ENCODE measurements at regions not wholly inside any gene's neighbourhood (a gene's known extent, or its start where the extent isn't known, plus 50 kb on each side); places are given as distances from the start of the nearest gene placed in this dataset.

DNA sequence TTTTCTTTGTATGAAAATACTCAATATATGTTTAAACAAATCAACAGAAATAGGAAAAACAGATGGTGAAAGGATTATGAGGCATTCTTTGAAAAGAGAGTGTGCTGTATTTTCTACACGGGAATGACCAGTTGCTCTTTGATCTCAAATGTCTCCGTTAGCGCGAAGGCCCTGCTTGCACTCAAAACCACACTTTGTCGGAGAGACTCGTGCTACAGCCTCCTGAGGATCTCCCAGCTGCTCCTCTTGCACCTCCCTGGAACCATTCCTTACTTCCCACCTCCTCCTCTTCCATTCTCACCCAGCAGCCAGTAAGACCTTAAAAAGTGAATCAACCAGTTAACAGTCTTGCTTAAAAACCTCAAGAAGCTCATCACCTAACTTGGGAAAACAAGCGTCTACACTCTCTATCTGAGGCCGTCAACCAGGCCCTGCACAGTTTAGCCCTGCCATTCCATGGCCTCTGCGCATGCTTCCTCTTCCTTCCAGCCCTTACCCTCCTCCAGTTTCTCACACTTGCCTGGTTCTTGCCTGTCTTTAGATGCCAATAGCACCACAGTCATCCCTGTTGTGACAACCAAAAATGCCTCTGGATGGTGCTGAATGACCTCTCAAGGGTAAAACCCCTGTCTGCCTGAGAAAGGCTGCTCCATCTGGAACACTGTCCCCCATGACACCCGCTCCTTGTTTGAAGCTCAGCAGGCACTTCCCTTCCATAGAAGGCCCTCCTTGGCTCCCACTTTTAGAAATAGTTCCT is 594.7 kb upstream of the WWC1 start:
- no peak overlapping the region for H3K4me3 ChIP-seq (ENCODE audit: low read depth, low read length)
- TF ChIP-seq, protein P1, sequence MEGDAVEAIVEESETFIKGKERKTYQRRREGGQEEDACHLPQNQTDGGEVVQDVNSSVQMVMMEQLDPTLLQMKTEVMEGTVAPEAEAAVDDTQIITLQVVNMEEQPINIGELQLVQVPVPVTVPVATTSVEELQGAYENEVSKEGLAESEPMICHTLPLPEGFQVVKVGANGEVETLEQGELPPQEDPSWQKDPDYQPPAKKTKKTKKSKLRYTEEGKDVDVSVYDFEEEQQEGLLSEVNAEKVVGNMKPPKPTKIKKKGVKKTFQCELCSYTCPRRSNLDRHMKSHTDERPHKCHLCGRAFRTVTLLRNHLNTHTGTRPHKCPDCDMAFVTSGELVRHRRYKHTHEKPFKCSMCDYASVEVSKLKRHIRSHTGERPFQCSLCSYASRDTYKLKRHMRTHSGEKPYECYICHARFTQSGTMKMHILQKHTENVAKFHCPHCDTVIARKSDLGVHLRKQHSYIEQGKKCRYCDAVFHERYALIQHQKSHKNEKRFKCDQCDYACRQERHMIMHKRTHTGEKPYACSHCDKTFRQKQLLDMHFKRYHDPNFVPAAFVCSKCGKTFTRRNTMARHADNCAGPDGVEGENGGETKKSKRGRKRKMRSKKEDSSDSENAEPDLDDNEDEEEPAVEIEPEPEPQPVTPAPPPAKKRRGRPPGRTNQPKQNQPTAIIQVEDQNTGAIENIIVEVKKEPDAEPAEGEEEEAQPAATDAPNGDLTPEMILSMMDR (IDR thresholded peaks at IDR 0.05; ENCODE audit: control insufficient read depth, extremely low read depth, insufficient read depth): no peak
- no peak for DNase-seq (ENCODE audit: low read depth)

DNA sequence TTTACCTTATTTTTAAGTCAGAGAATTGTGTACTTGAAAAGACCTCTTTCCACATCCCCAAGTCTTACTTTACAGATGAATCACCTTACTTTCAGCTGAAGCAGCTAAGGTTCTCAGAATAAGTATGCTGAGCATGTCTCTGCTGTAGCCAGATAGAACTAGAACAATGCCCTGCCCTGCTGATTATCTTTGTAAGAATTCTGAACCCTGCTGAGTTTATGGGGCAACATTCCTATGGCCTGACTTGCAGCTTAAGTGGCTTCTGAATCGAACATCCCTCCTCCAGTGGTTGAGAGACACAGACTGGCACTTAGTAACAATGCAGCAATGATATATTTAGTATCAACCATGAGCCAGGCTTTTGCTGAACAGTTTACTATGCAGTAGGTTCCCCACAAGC is 592.0 kb upstream of the WWC1 start:
- no peak overlapping the region for H3K4me3 ChIP-seq (ENCODE audit: low read depth, low read length)
- TF ChIP-seq, protein P1 (IDR thresholded peaks at IDR 0.05; ENCODE audit: control insufficient read depth, extremely low read depth, insufficient read depth): no peak
- DNase-seq (ENCODE audit: low read depth): no peak

DNA sequence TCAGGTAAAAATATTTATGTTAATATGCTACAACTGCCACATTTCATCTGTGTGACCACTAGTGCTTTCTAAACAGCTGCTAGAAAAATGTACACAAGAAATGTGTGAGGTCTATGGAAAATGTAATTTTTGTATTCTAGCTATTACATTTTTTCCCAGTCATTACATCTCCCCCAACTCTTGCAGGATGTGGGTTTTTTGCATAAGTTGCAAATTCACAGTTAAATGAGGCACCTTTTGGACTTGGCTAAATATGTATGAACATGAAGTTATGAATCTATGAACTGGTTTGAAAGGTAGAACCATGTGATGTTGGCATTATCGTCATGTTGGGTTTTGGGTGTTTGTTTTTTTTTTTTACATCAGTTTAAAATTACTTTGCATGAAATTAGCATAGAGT is 590.4 kb upstream of the WWC1 start:
- TF ChIP-seq, protein P1 (IDR thresholded peaks at IDR 0.05; ENCODE audit: control insufficient read depth, extremely low read depth, insufficient read depth): no peak
- no peak for DNase-seq (ENCODE audit: low read depth)
- no peak overlapping the region for H3K4me3 ChIP-seq (ENCODE audit: low read depth, low read length)

DNA sequence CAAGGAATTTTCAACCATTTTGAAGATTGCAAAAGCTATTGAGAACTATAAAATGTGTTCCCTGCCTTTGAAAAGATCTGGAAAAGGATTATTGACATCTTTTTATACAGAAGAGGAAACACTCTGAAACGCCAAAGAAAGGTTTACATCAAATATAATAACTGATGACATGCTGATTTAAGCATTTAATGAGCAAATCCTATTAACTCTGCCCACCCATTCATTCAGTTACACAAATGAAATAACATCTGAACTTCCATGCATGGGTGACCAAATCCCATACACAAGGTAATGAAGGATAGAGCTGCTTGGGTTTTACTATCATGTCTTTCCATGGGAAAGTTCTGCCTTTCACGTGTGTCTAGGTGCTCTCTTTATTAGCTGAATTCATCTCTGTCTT is 589.4 kb upstream of the WWC1 start:
- DNase-seq (ENCODE audit: low read depth): no peak
- TF ChIP-seq, protein P1 (IDR thresholded peaks at IDR 0.05; ENCODE audit: control insufficient read depth, extremely low read depth, insufficient read depth): no peak
- no peak overlapping the region for H3K4me3 ChIP-seq (ENCODE audit: low read depth, low read length)

DNA sequence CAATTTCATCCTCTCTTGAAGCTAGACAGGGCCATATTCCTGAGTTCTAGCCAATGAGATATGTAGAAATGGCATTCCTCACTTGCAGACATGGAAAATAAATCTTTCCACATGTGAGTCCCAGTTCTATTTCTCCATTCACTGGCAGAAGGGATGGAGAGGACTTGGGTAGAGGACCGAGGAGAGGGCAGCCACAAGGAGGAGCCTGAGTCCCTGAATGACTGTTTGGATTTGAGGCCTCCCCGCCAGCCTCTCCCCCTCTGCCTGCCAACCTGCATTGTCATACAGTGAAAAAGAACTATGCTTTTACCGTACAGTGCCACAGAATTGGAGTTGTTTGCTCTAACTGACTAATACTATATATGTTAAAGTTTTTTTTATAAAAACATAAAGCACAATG is 583.0 kb upstream of the WWC1 start:
- DNase-seq (ENCODE audit: low read depth): no peak
- H3K4me3 ChIP-seq (ENCODE audit: low read depth, low read length): no peak overlapping the region
- TF ChIP-seq, protein P1 (IDR thresholded peaks at IDR 0.05; ENCODE audit: control insufficient read depth, extremely low read depth, insufficient read depth): no peak

DNA sequence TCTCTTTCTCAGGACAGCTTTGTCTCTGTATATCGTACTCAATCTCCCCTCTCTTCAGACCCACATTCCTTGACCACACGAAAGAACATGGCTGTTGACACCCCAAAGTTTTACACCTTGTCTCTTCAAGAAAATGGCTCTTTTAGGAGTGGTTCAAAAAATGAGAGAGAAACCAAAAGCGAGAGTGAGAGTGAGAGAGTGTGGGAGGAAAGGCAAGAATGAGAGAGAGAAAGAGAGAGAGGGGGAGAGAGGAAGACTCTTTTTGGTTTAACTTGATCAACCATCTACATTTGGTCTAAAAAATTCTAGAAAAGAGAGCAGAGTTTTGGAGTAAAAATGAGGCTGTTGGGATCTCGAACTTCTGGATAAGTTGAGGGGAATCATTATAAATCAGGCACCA is 581.8 kb upstream of the WWC1 start:
- TF ChIP-seq, protein P1 (IDR thresholded peaks at IDR 0.05; ENCODE audit: control insufficient read depth, extremely low read depth, insufficient read depth): no peak
- H3K4me3 ChIP-seq (ENCODE audit: low read depth, low read length): no peak overlapping the region
- no peak for DNase-seq (ENCODE audit: low read depth)

Data from LNCaP clone FGC (cell line).